ENCODE measurements at regions not wholly inside any gene's neighbourhood (a gene's known extent, or its start where the extent isn't known, plus 50 kb on each side); places are given as distances from the start of the nearest gene placed in this dataset.

GRCh38 chr11:10941871-10942270 is 84.0 kb upstream of the ZBED5 start:
- H3K9me3 ChIP-seq (ENCODE audit: insufficient read depth in 2 of 2, low read depth in 1 of 2, low read length in 1 of 2) = no peaks in the 10 kb centered on the region
- no peaks in the 10 kb centered on the region; a peak in 1 of 4 replicates for H3K79me2 ChIP-seq (ENCODE audit: control insufficient read depth in 1 of 2, insufficient read depth in 2 of 2, low read length in 2 of 2)
- H3K4me3 ChIP-seq (ENCODE audit: extremely low read depth in 1 of 4, insufficient read depth in 2 of 4, low read depth in 3 of 4, low read length in 4 of 4) = no peak overlapping the region
- no peaks in the 10 kb centered on the region for H3K79me1 ChIP-seq (ENCODE audit: low read depth, low read length)
- H3K9ac ChIP-seq (replicated peaks in 1 of 4; ENCODE audit: extremely low read depth in 1 of 4, low read depth in 3 of 4, low read length in 3 of 4) = no peak overlapping the region
- H4K5ac ChIP-seq (ENCODE audit: insufficient read length, low read depth, low read length) = no peak overlapping the region
- no peak overlapping the region for H2BK5ac ChIP-seq (ENCODE audit: low read depth, low read length)
- ChIA-PET POLR2A (ENCODE audit: partially characterized antibody) (interaction anchor here (0.9 kb wide), 1 partner anchor 11 kb away, joined by 5 read pairs; no protein-coding TSS in a partner anchor), CTCF (ENCODE audit: partially characterized antibody) (interaction anchor here (0.6 to 4.0 kb wide), 8 partner anchors 8 to 847 kb away, joined by 3 to 25 read pairs (median 3); no protein-coding TSS in a partner anchor)
- no peak overlapping the region for H3K23ac ChIP-seq (ENCODE audit: insufficient read length)
- H4K20me1 ChIP-seq (replicated peaks in 1 of 2; ENCODE audit: control insufficient read depth in 1 of 2, insufficient read depth in 2 of 2, low read length in 2 of 2) = no peaks in the 10 kb centered on the region
- no peaks in the 10 kb centered on the region for H3K36me3 ChIP-seq (ENCODE audit: control insufficient read depth in 2 of 4, insufficient read depth in 4 of 4, low read length in 3 of 4)
- no peak overlapping the region for H2BK12ac ChIP-seq (ENCODE audit: low read depth, low read length)
- no peak overlapping the region for H4K8ac ChIP-seq (ENCODE audit: extremely low read depth, insufficient read depth, low read length)
- no peak overlapping the region for H2BK120ac ChIP-seq (replicated peaks; ENCODE audit: low read depth, low read length)
- H3K56ac ChIP-seq (replicated peaks; ENCODE audit: insufficient read length, low read depth, low read length) = no peak overlapping the region
- H3K4ac ChIP-seq (replicated peaks; ENCODE audit: insufficient read length, low read depth, low read length) = no peak overlapping the region
- FAIRE-seq (no peak), DNase-seq (ENCODE audit: low read depth in 1 of 2, low spot score in 2 of 2) (no peak)
- no peak overlapping the region for H2AK5ac ChIP-seq (ENCODE audit: low read depth, low read length)
- H2AFZ ChIP-seq (ENCODE audit: low read length) = no peak overlapping the region
- no peak overlapping the region for H2BK15ac ChIP-seq (ENCODE audit: low read length)
- H3K18ac ChIP-seq (ENCODE audit: extremely low read depth, low read length) = no peak overlapping the region
- H3K4me2 ChIP-seq (ENCODE audit: insufficient read depth in 1 of 2, low read depth in 2 of 2, low read length in 2 of 2) = no peak overlapping the region
- H2BK20ac ChIP-seq (ENCODE audit: low read length) = no peak overlapping the region
- H3K27ac ChIP-seq (ENCODE audit: low read depth, low read length) = no peak overlapping the region
- no peak overlapping the region for H4K91ac ChIP-seq (replicated peaks; ENCODE audit: insufficient read length, low read length)
- no peaks in the 10 kb centered on the region for H3K27me3 ChIP-seq (replicated peaks in 1 of 4; ENCODE audit: control insufficient read depth in 3 of 4, extremely low read depth in 1 of 4, insufficient read depth in 3 of 4, low read length in 3 of 4)
- 78% methylated on average over 1 of the region's 1 CpG; no CpG with 5 or more reads in 1 of the 2 experiments for WGBS, 2 experiments (ENCODE audit: extremely low coverage in 1 of 2, insufficient coverage in 1 of 2, insufficient read length in 1 of 2, insufficient replicate concordance in 2 of 2, low coverage in 1 of 2, low lambda C conversion rate in 2 of 2, missing lambda C conversion rate in 1 of 2)
- no peaks in the 10 kb centered on the region for H3K4me1 ChIP-seq (replicated peaks in 1 of 4; ENCODE audit: control insufficient read depth in 3 of 4, insufficient read depth in 4 of 4, low read length in 3 of 4)
- H3K23me2 ChIP-seq (ENCODE audit: low read depth, low read length) = no peaks in the 10 kb centered on the region
- H3K14ac ChIP-seq (ENCODE audit: insufficient read length) = no peak overlapping the region
- TF ChIP-seq PHF8 (conservative IDR thresholded peaks at IDR 0.05; ENCODE audit: low read depth, low read length) (no peak), KDM1A (IDR thresholded peaks at IDR 0.05; ENCODE audit: borderline replicate concordance, low read length) (no peak), EP300 (IDR thresholded peaks at IDR 0.05; ENCODE audit: borderline replicate concordance in 1 of 2, low read depth in 2 of 2, low read length in 2 of 2) (no peak), KDM4A (IDR thresholded peaks at IDR 0.05; ENCODE audit: low read depth, low read length, severe bottlenecking) (no peak), SIN3A (conservative IDR thresholded peaks at IDR 0.05 in 1 of 2, IDR thresholded peaks at IDR 0.05 in 1 of 2; ENCODE audit: low read depth in 1 of 2, low read length in 2 of 2) (no peak), ZNF274 (IDR thresholded peaks at IDR 0.05; ENCODE audit: borderline replicate concordance, extremely low read depth, low read length) (no peak), CTCF (IDR thresholded peaks at IDR 0.05; ENCODE audit: control extremely low read depth in 1 of 3, insufficient read depth in 1 of 3, low read depth in 1 of 3, low read length in 3 of 3) (no peak), TAF1 (IDR thresholded peaks at IDR 0.05; ENCODE audit: low read depth, low read length) (no peak), ATF3 (IDR thresholded peaks at IDR 0.05; ENCODE audit: insufficient read depth, low read depth, low read length) (no peak), KDM5A (IDR thresholded peaks at IDR 0.05; ENCODE audit: low read length) (no peak)

All from H1 (cell line).